SK-N-SH (cell line): ENCODE measurements at regions not wholly inside any gene's neighbourhood (a gene's known extent, or its start where the extent isn't known, plus 50 kb on each side); places are given as distances from the start of the nearest gene placed in this dataset.
"Not testable (repeated sequence)": the region's sequence is repeated elsewhere in the genome, so short reads cannot be mapped to it uniquely, and the experiment has no call there.

ENCODE experiments used
- CTCF ChIA-PET: fragments of 300-600, 350-600 bp; formaldehyde crosslinking; extraction: SDS; loops from one replicate; lab custom pipeline; 2021; lab: Yijun Ruan, JAX
- POLR2A ChIA-PET: fragments of 350-600 bp; sonication (Branson Sonifier 250); formaldehyde crosslinking; extraction: SDS; loops from one replicate; lab custom pipeline; 2020; ENCODE audit warnings: antibody characterized with exemption, inconsistent platforms; lab: Yijun Ruan, JAX
- DNase-seq: peaks from one replicate; pipeline ENCODE4 v3.0.0; 2012
- H2AFZ ChIP-seq: fragments of 200-600 bp; sonication (generic); 2 replicates; pipeline ENCODE4 v1.8.1; 2016; ENCODE audit warnings: antibody characterized with exemption, mild to moderate bottlenecking, low read depth
- H3F3A ChIP-seq: fragments of 200-600 bp; sonication (generic); replicated peaks from 2 replicates; pipeline ENCODE3; 2016; ENCODE audit warnings: antibody characterized with exemption, mild to moderate bottlenecking; ENCODE audit not compliant: insufficient read depth
- H3K27ac ChIP-seq, 2 experiments: fragments of 200-500 bp in 1 of 2; fragments of 200-600 bp in 1 of 2; sonication (Bioruptor generic) in 1 of 2; sonication (generic), shearing (Covaris generic) in 1 of 2; 2 replicates each; pipeline versions ENCODE4 v1.5.1 to v1.6.1; 2014 to 2016; ENCODE audit warnings: low read depth in 2 of 2, inconsistent platforms in 1 of 2, low read length in 1 of 2, mild to moderate bottlenecking in 1 of 2, mixed read lengths in 1 of 2
- H3K27me3 ChIP-seq: fragments of 200-600 bp; sonication (generic), shearing (Covaris generic); 2 replicates; pipeline ENCODE4 v1.6.1; 2016; ENCODE audit warnings: mixed run types; ENCODE audit not compliant: insufficient read depth
- H3K36me3 ChIP-seq, 2 experiments: fragments of 200-500 bp in 1 of 2; fragments of 200-600 bp in 1 of 2; sonication (Bioruptor generic) in 1 of 2; sonication (generic) in 1 of 2; replicated peaks in 1 of 2; 2 replicates each; pipeline versions ENCODE3 to v1.5.1; 2014 to 2016; ENCODE audit warnings: low read length in 1 of 2, mild to moderate bottlenecking in 1 of 2; ENCODE audit not compliant: insufficient read depth in 2 of 2, control insufficient read depth in 1 of 2
- H3K4me1 ChIP-seq, 2 experiments: fragments of 200-500 bp in 1 of 2; fragments of 200-600 bp in 1 of 2; sonication (Bioruptor generic) in 1 of 2; sonication (generic), shearing (Covaris generic) in 1 of 2; 2 replicates each; pipeline versions ENCODE4 v1.5.1 to v1.6.1; 2014 to 2016; ENCODE audit warnings: low read depth in 1 of 2, low read length in 1 of 2, mixed run types in 1 of 2; ENCODE audit not compliant: insufficient read depth in 2 of 2, control insufficient read depth in 1 of 2
- H3K4me2 ChIP-seq: fragments of 200-600 bp; sonication (generic), shearing (Covaris generic); 2 replicates; pipeline ENCODE4 v1.6.1; 2017; ENCODE audit warnings: mixed run types
- H3K4me3 ChIP-seq, 2 experiments: fragments of 200-500 bp in 1 of 2; fragments of 200-600 bp in 1 of 2; sonication (Bioruptor generic) in 1 of 2; sonication (generic), shearing (Covaris generic) in 1 of 2; 2 replicates each; pipeline versions ENCODE4 v1.5.1 to v1.8.1; 2014 to 2016; ENCODE audit warnings: low read depth in 2 of 2, inconsistent platforms in 1 of 2, low read length in 1 of 2, mild to moderate bottlenecking in 1 of 2, mixed read lengths in 1 of 2, moderate library complexity in 1 of 2
- H3K79me2 ChIP-seq: fragments of 200-600 bp; sonication (generic); 2 replicates; pipeline ENCODE4 v1.8.1; 2017; ENCODE audit warnings: mild to moderate bottlenecking; ENCODE audit not compliant: insufficient read depth
- H3K9ac ChIP-seq: fragments of 200-600 bp; sonication (generic); 2 replicates; pipeline ENCODE4 v1.6.1; 2017; ENCODE audit warnings: mixed run types
- H3K9me2 ChIP-seq: fragments of 200-600 bp; sonication (generic); 2 replicates; pipeline ENCODE4 v1.6.1; 2017; ENCODE audit warnings: mixed run types
- H3K9me3 ChIP-seq: fragments of 200-600 bp; sonication (generic); 2 replicates; pipeline ENCODE4 v1.6.1; 2017; ENCODE audit warnings: mixed run types, mild to moderate bottlenecking, moderate library complexity
- H4K20me1 ChIP-seq: fragments of 200-600 bp; sonication (generic); 2 replicates; pipeline ENCODE4 v1.6.1; 2017; ENCODE audit warnings: mild to moderate bottlenecking, mixed run types; ENCODE audit not compliant: insufficient read depth
- CHD2 ChIP-seq: fragments of 150-350 bp; IDR thresholded peaks from 2 replicates; pipeline ENCODE4 v1.6.1; 2018; ENCODE audit warnings: low read length; ENCODE audit not compliant: partially characterized antibody
- ELF1 ChIP-seq: IDR thresholded peaks from 2 replicates; pipeline ENCODE4 v1.4.0; 2012
- EZH2phosphoT487 ChIP-seq: fragments of 200-600 bp; sonication (generic); IDR thresholded peaks from 2 replicates; pipeline ENCODE4 v1.6.1; 2017; ENCODE audit warnings: low read depth, mixed run types, mild to moderate bottlenecking, antibody characterized with exemption, moderate library complexity, borderline replicate concordance
- FOXM1 ChIP-seq: IDR thresholded peaks from 2 replicates; pipeline ENCODE4 v1.4.0; 2012; ENCODE audit warnings: low read depth, mild to moderate bottlenecking
- GABPA ChIP-seq: IDR thresholded peaks from 2 replicates; pipeline ENCODE4 v1.4.0; 2012; ENCODE audit warnings: low read depth, mild to moderate bottlenecking
- GATA2 ChIP-seq: sonication (generic); formaldehyde crosslinking; IDR thresholded peaks from 2 replicates; pipeline ENCODE4 v1.5.0; 2020; ENCODE audit warnings: mild to moderate bottlenecking, missing genetic modification reagents
- IRF3 ChIP-seq: fragments of 150-350 bp; IDR thresholded peaks from 2 replicates; pipeline ENCODE4 v1.6.1; 2016; ENCODE audit warnings: mild to moderate bottlenecking, low read depth, low read length
- JUND ChIP-seq: IDR thresholded peaks from 2 replicates; pipeline ENCODE4 v1.4.0; 2012
- RXRA ChIP-seq: IDR thresholded peaks from 2 replicates; pipeline ENCODE4 v1.4.0; 2012; ENCODE audit warnings: low read depth, mild to moderate bottlenecking, borderline replicate concordance
- TCF12 ChIP-seq: IDR thresholded peaks from 2 replicates; pipeline ENCODE4 v1.4.0; 2012
- TEAD4 ChIP-seq: IDR thresholded peaks from 2 replicates; pipeline ENCODE4 v1.4.0; 2012; ENCODE audit warnings: mild to moderate bottlenecking, borderline replicate concordance; ENCODE audit not compliant: insufficient read depth
- USF1 ChIP-seq: IDR thresholded peaks from 2 replicates; pipeline ENCODE4 v1.4.0; 2012; ENCODE audit warnings: low read depth, borderline replicate concordance
- USF2 ChIP-seq: fragments of 150-350 bp; IDR thresholded peaks from 2 replicates; pipeline ENCODE4 v1.6.1; 2017; ENCODE audit warnings: antibody characterized with exemption, low read length, low read depth, borderline replicate concordance
- ZBTB33 ChIP-seq: IDR thresholded peaks from 2 replicates; pipeline ENCODE4 v1.4.0; 2012; ENCODE audit warnings: low read depth, borderline replicate concordance
- WGBS: methylation state at CpG from one replicate; pipeline ENCODE4 v1.1.6; 2017; ENCODE audit warnings: low lambda C conversion rate; 5-methylcytosine and 5-hydroxymethylcytosine counted together

- Histone ChIP-seq H3F3A (no peaks in the 10 kb centered on the region), H3K36me3 (no peaks in the 10 kb centered on the region), H4K20me1 (no peaks in the 10 kb centered on the region), H3K79me2 (no peaks in the 10 kb centered on the region), H3K4me2 (no peak overlapping the region), H3K4me3 (no peak overlapping the region), H3K9me3 (no peaks in the 10 kb centered on the region), H2AFZ (no peak overlapping the region), H3K27ac (no peak overlapping the region), H3K9ac (no peak overlapping the region), H3K9me2 (no peaks in the 10 kb centered on the region), H3K27me3 (no peaks in the 10 kb centered on the region), H3K4me1 (no peaks in the 10 kb centered on the region)
- no peak for TF ChIP-seq EZH2phosphoT487
- POLR2A ChIA-PET, result no interaction called here
- 10% methylated on average over 3 of the region's 3 CpGs for WGBS
- CTCF ChIA-PET, result no interaction called here
- no peak for DNase-seq
Observed at GRCh38 chr20:55935448-55936208, 69.7 kb downstream of the CBLN4 start.

- TF ChIP-seq GATA2 (CRISPR knock-in tag), result no peak
- TF ChIP-seq JUND, result no peak
- no peak for TF ChIP-seq TCF12
- TF ChIP-seq FOXM1, result no peak
- TF ChIP-seq ZBTB33, result no peak
- TF ChIP-seq TEAD4, result no peak
- TF ChIP-seq USF2, result no peak
- no peak for TF ChIP-seq GABPA
- no peak for TF ChIP-seq IRF3
- TF ChIP-seq RXRA, result no peak
- TF ChIP-seq CHD2, result no peak
- no peak for TF ChIP-seq USF1
- no peak for TF ChIP-seq ELF1
- TF ChIP-seq EZH2phosphoT487, result no peak
- TF ChIP-seq, all 33 proteins: peak for 0
- no peaks in the 10 kb centered on the region for H3K9me2 ChIP-seq
Observed at GRCh38 chr20:55934146-55934545, 71.2 kb downstream of the CBLN4 start.

GRCh38 chr20:55930876-55931275 lies 74.4 kb downstream of the CBLN4 start:
- CTCF ChIA-PET, H3K4me2 ChIP-seq: not testable (repeated sequence)
- 11% methylated on average over 2 of the region's 2 CpGs for WGBS

More at GRCh38 chr20:55934146-55934545, 71.2 kb downstream of the CBLN4 start:
- no peaks in the 10 kb centered on the region for H3K79me2 ChIP-seq
- H3K36me3 ChIP-seq, result no peaks in the 10 kb centered on the region
- H3K27me3 ChIP-seq, result no peaks in the 10 kb centered on the region
- no peaks in the 10 kb centered on the region for H3K9me3 ChIP-seq
- ChIA-PET POLR2A (no interaction called here), CTCF (no interaction called here)
- H3K27ac ChIP-seq, result no peak overlapping the region
- DNase-seq, result no peak
- no peak overlapping the region for H3K4me3 ChIP-seq
- H3K4me1 ChIP-seq, result no peaks in the 10 kb centered on the region
- H3K9ac ChIP-seq, result no peak overlapping the region
- H3F3A ChIP-seq, result no peaks in the 10 kb centered on the region
- no peak overlapping the region for H3K4me2 ChIP-seq
- no peak overlapping the region for H2AFZ ChIP-seq
- WGBS, result 13% methylated on average over 2 of the region's 2 CpGs
- H4K20me1 ChIP-seq, result no peaks in the 10 kb centered on the region

More at GRCh38 chr20:55930876-55931275, 74.4 kb downstream of the CBLN4 start:
- H3K9ac ChIP-seq, H3K79me2 ChIP-seq, H3F3A ChIP-seq, POLR2A ChIA-PET, H3K9me3 ChIP-seq, H3K27ac ChIP-seq, H4K20me1 ChIP-seq, H3K4me3 ChIP-seq, H3K27me3 ChIP-seq, DNase-seq, H3K36me3 ChIP-seq, H3K9me2 ChIP-seq, H3K4me1 ChIP-seq, H2AFZ ChIP-seq: not testable (repeated sequence)
